HFFc6 (cell line): ENCODE measurements at regions not wholly inside any gene's neighbourhood (a gene's known extent, or its start where the extent isn't known, plus 50 kb on each side); places are given as distances from the start of the nearest gene placed in this dataset.

Experiments
- DNase-seq: peaks from one replicate; pipeline ENCODE4 v3.0.0-alpha.2; 2018
- H3K27ac Mint-ChIP-seq: 2 replicates; pipeline ENCODE4 v1.8.0; 2020; ENCODE audit warnings: mild to moderate bottlenecking, mixed read lengths
- H3K27me3 Mint-ChIP-seq: 2 replicates; pipeline ENCODE4 v1.8.0; 2021; ENCODE audit warnings: mild to moderate bottlenecking, moderate library complexity, mixed read lengths; ENCODE audit not compliant: insufficient read depth
- H3K36me3 Mint-ChIP-seq: 2 replicates; pipeline ENCODE4 v1.8.0; 2021; ENCODE audit warnings: low read depth, mixed read lengths
- H3K4me1 Mint-ChIP-seq: 2 replicates; pipeline ENCODE4 v1.8.0; 2020; ENCODE audit warnings: low read depth, mixed read lengths
- H3K4me3 Mint-ChIP-seq: 2 replicates; pipeline ENCODE4 v1.8.0; 2020; ENCODE audit warnings: mild to moderate bottlenecking, moderate library complexity, mixed read lengths
- H3K9me3 Mint-ChIP-seq: 2 replicates; pipeline ENCODE4 v1.8.0; 2020; ENCODE audit warnings: mild to moderate bottlenecking, mixed read lengths
- CTCF ChIP-seq: fragments of 200-600 bp; sonication (generic); IDR thresholded peaks from 2 replicates; pipeline ENCODE4 v1.5.0; 2021; ENCODE audit warnings: antibody characterized with exemption, mild to moderate bottlenecking

DNA sequence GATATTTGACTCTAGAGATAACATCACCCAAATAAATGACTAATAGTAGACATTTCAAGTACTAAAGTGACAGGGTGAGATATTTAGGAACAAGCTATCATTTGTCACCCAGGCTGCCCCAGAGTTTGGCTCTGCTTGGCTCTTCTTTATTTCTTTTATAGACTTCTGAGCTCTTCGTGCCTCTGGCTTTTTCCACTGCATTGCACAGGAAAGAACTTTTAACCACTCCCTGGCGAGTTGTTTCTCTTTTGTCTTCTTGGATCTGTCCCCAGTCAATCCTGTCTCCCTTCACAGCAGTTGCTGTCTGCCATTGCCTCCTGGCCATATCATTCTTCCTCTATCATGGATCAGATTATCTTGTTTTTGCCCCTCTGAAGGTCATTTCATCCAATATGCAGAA is 339.2 kb upstream of the DCBLD2 start:
- peak overlapping the region; percentile 65 for H3K27ac Mint-ChIP-seq
- H3K4me1 Mint-ChIP-seq: peaks cover 47% of the 10 kb centered on the region
- 0 out of 2 replicates have a peak overlapping the region, but pooled peaks have one; percentile 1 for H3K4me3 Mint-ChIP-seq
- DNase-seq: no peak
- H3K27me3 Mint-ChIP-seq: 0 out of 2 replicates have a peak, but pooled peaks cover 2% of the 10 kb centered on the region
- no peak for TF ChIP-seq CTCF
- no peaks in the 10 kb centered on the region for H3K9me3 Mint-ChIP-seq
- H3K36me3 Mint-ChIP-seq: 0 out of 2 replicates have a peak, but pooled peaks cover 2% of the 10 kb centered on the region

GRCh38 chr3:99236576-99236975 is 335.1 kb upstream of the DCBLD2 start:
- no peak overlapping the region for H3K4me3 Mint-ChIP-seq
- H3K9me3 Mint-ChIP-seq: no peaks in the 10 kb centered on the region; the same call in 1 of the 2 replicates
- no peak for DNase-seq
- TF ChIP-seq CTCF: no peak
- peaks cover 2% of the 10 kb centered on the region; the same call in 1 of the 2 replicates for H3K27me3 Mint-ChIP-seq
- peaks cover 47% of the 10 kb centered on the region for H3K4me1 Mint-ChIP-seq
- peak overlapping the region; percentile 1; the same call in 1 of the 2 replicates for H3K27ac Mint-ChIP-seq
- H3K36me3 Mint-ChIP-seq: 0 out of 2 replicates have a peak, but pooled peaks cover 11% of the 10 kb centered on the region

DNA sequence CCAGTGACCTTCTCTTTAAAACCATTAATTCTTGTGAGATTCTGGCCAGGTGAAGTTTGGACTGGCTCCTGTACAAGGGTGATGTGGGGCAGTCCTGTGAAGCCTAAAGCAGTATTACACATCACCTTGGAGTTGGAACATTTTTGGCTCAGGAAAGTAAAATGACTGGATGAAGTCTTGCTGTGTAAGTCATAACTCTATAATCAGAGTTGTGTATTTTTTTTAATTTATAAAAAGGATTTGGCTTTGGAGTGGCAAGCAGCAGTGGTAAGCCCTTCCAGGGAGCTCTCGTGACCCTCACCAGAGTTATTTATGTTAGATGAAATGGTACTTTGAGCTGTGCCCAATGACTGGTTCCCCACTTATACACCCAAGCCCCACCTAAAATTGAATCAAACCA is 331.2 kb upstream of the DCBLD2 start:
- Mint-ChIP-seq H3K27me3 (peaks cover 1% of the 10 kb centered on the region), H3K4me1 (peaks cover 29% of the 10 kb centered on the region), H3K4me3 (no peak overlapping the region), H3K9me3 (no peaks in the 10 kb centered on the region; the same call in 1 of the 2 replicates), H3K36me3 (0 out of 2 replicates have a peak, but pooled peaks cover 11% of the 10 kb centered on the region), H3K27ac (peak overlapping the region; percentile 33; the same call in 1 of the 2 replicates)
- no peak for DNase-seq
- TF ChIP-seq CTCF: no peak

DNA sequence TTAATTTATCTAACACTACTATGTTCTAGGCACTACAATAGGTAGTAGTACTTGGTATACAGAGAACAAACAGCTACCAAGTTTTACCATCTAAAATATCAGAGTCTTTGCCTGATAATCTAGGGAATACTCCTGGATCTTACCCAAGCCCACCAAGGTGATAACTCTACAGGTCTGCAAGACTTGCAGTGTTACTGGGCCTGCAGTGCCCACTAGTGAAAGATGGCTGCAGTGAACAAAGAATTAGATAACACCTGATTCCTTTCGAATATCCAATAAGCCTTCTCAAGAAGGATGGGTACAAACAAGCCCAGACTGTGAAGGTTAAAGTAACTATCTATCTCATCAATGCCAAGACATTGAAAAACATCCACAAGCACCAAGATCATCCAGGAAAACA is 317.0 kb upstream of the DCBLD2 start:
- Mint-ChIP-seq H3K27me3 (0 out of 2 replicates have a peak, but pooled peaks cover 3% of the 10 kb centered on the region), H3K27ac (no peak overlapping the region), H3K4me1 (no peaks in the 10 kb centered on the region), H3K36me3 (peaks cover 19% of the 10 kb centered on the region; the same call in 1 of the 2 replicates), H3K9me3 (peaks cover 4% of the 10 kb centered on the region; the same call in 1 of the 2 replicates), H3K4me3 (no peak overlapping the region)
- TF ChIP-seq CTCF: no peak
- no peak for DNase-seq

GRCh38 chr3:99212969-99213368 is 311.5 kb upstream of the DCBLD2 start:
- TF ChIP-seq CTCF: no peak
- H3K27ac Mint-ChIP-seq: no peak overlapping the region
- no peak for DNase-seq
- H3K4me1 Mint-ChIP-seq: no peaks in the 10 kb centered on the region
- H3K27me3 Mint-ChIP-seq: peaks cover 4% of the 10 kb centered on the region
- no peaks in the 10 kb centered on the region for H3K9me3 Mint-ChIP-seq
- H3K4me3 Mint-ChIP-seq: no peak overlapping the region
- no peaks in the 10 kb centered on the region for H3K36me3 Mint-ChIP-seq

DNA sequence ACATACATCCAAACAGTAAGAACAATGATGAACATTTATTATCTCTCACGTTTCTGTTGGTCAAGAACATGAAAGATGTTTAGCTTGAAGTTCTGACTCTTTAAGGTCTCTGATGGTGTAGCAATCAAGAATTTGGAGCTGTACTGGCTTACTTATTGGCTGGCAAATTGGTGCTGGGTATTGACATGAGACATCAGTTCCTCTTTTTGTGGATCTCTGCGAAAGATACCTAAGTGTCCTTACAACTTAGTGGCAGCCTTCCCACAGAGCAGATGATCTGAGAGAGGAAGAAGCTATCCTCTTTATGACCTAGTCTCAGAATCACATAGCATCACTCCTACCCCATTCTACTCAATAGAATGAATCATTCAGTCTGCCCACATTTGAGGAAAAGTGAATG is 309.8 kb upstream of the DCBLD2 start:
- DNase-seq: no peak
- Mint-ChIP-seq H3K27ac (no peak overlapping the region), H3K9me3 (no peaks in the 10 kb centered on the region), H3K36me3 (no peaks in the 10 kb centered on the region), H3K27me3 (peaks cover 4% of the 10 kb centered on the region), H3K4me1 (no peaks in the 10 kb centered on the region), H3K4me3 (no peak overlapping the region)
- TF ChIP-seq CTCF: no peak
